ENCODE measurements at regions not wholly inside any gene's neighbourhood (a gene's known extent, or its start where the extent isn't known, plus 50 kb on each side); places are given as distances from the start of the nearest gene placed in this dataset.

GRCh38 chr7:41463770-41464470, 239.0 kb downstream of the INHBA start:
- H3K4me1 Mint-ChIP-seq = no peaks in the 10 kb centered on the region
- CTCF ChIA-PET = no interaction called here
- DNase-seq = no peak
- H3K9me3 Mint-ChIP-seq = peaks cover 7% of the 10 kb centered on the region
- H3K4me3 Mint-ChIP-seq = no peak overlapping the region
- H3K27me3 Mint-ChIP-seq = no peaks in the 10 kb centered on the region
- H3K36me3 Mint-ChIP-seq (ENCODE audit: low read depth) = no peaks in the 10 kb centered on the region
- no peak overlapping the region for H3K27ac Mint-ChIP-seq
- POLR2A ChIA-PET = no interaction called here

GRCh38 chr7:41459623-41460261, 243.1 kb downstream of the INHBA start:
- no peaks in the 10 kb centered on the region for H3K36me3 Mint-ChIP-seq (ENCODE audit: low read depth)
- peaks cover 3% of the 10 kb centered on the region for H3K9me3 Mint-ChIP-seq
- POLR2A ChIA-PET = no interaction called here
- no peak for DNase-seq
- CTCF ChIA-PET = no interaction called here
- no peak overlapping the region for H3K4me3 Mint-ChIP-seq
- no peaks in the 10 kb centered on the region for H3K4me1 Mint-ChIP-seq
- H3K27ac Mint-ChIP-seq = no peak overlapping the region
- H3K27me3 Mint-ChIP-seq = no peaks in the 10 kb centered on the region

GRCh38 chr7:41459183-41459582, 243.7 kb downstream of the INHBA start:
- H3K4me1 Mint-ChIP-seq = no peaks in the 10 kb centered on the region
- ChIA-PET POLR2A (no interaction called here), CTCF (no interaction called here)
- no peak overlapping the region for H3K4me3 Mint-ChIP-seq
- DNase-seq = no peak
- H3K9me3 Mint-ChIP-seq = peaks cover 3% of the 10 kb centered on the region
- no peak overlapping the region for H3K27ac Mint-ChIP-seq
- H3K27me3 Mint-ChIP-seq = no peaks in the 10 kb centered on the region
- no peaks in the 10 kb centered on the region for H3K36me3 Mint-ChIP-seq (ENCODE audit: low read depth)

- H3K36me3 Mint-ChIP-seq (ENCODE audit: low read depth) = no peaks in the 10 kb centered on the region
- no peak overlapping the region for H3K4me3 Mint-ChIP-seq
- H3K27me3 Mint-ChIP-seq = no peaks in the 10 kb centered on the region
- CTCF ChIA-PET = no interaction called here
- POLR2A ChIA-PET = no interaction called here
- peaks cover 4% of the 10 kb centered on the region for H3K9me3 Mint-ChIP-seq
- H3K4me1 Mint-ChIP-seq = no peaks in the 10 kb centered on the region
- H3K27ac Mint-ChIP-seq = no peak overlapping the region
- no peak for DNase-seq
Measured at GRCh38 chr7:41457832-41458437, 245.0 kb downstream of the INHBA start.

GRCh38 chr7:41451826-41452225, 251.1 kb downstream of the INHBA start:
- POLR2A ChIA-PET = no interaction called here
- H3K36me3 Mint-ChIP-seq (ENCODE audit: low read depth) = no peaks in the 10 kb centered on the region
- no peaks in the 10 kb centered on the region for H3K27me3 Mint-ChIP-seq
- peaks cover 10% of the 10 kb centered on the region for H3K9me3 Mint-ChIP-seq
- no peak overlapping the region for H3K27ac Mint-ChIP-seq
- H3K4me1 Mint-ChIP-seq = no peaks in the 10 kb centered on the region
- CTCF ChIA-PET = no interaction called here
- no peak overlapping the region for H3K4me3 Mint-ChIP-seq
- DNase-seq = no peak

GRCh38 chr7:41449694-41450093, 253.2 kb downstream of the INHBA start:
- Mint-ChIP-seq H3K36me3 (ENCODE audit: low read depth) (no peaks in the 10 kb centered on the region), H3K4me3 (no peak overlapping the region), H3K9me3 (peaks cover 10% of the 10 kb centered on the region), H3K27ac (no peak overlapping the region), H3K4me1 (no peaks in the 10 kb centered on the region), H3K27me3 (no peaks in the 10 kb centered on the region)
- ChIA-PET CTCF (no interaction called here), POLR2A (no interaction called here)
- DNase-seq = no peak

- H3K27ac Mint-ChIP-seq = no peak overlapping the region
- peaks cover 10% of the 10 kb centered on the region for H3K9me3 Mint-ChIP-seq
- H3K27me3 Mint-ChIP-seq = no peaks in the 10 kb centered on the region
- DNase-seq = no peak
- POLR2A ChIA-PET = no interaction called here
- no peak overlapping the region for H3K4me3 Mint-ChIP-seq
- no peaks in the 10 kb centered on the region for H3K36me3 Mint-ChIP-seq (ENCODE audit: low read depth)
- H3K4me1 Mint-ChIP-seq = no peaks in the 10 kb centered on the region
- CTCF ChIA-PET = no interaction called here
Measured at GRCh38 chr7:41449286-41449685, 253.6 kb downstream of the INHBA start.

- DNase-seq = no peak
- ChIA-PET CTCF (no interaction called here), POLR2A (no interaction called here)
- H3K36me3 Mint-ChIP-seq (ENCODE audit: low read depth) = no peaks in the 10 kb centered on the region
- no peaks in the 10 kb centered on the region for H3K4me1 Mint-ChIP-seq
- H3K4me3 Mint-ChIP-seq = no peak overlapping the region
- no peaks in the 10 kb centered on the region for H3K27me3 Mint-ChIP-seq
- H3K27ac Mint-ChIP-seq = no peak overlapping the region
- peaks cover 9% of the 10 kb centered on the region for H3K9me3 Mint-ChIP-seq
Measured at GRCh38 chr7:41448104-41448503, 254.8 kb downstream of the INHBA start.

- Mint-ChIP-seq H3K27me3 (no peaks in the 10 kb centered on the region), H3K9me3 (peaks cover 9% of the 10 kb centered on the region), H3K4me1 (no peaks in the 10 kb centered on the region), H3K4me3 (no peak overlapping the region), H3K36me3 (ENCODE audit: low read depth) (no peaks in the 10 kb centered on the region), H3K27ac (no peak overlapping the region)
- DNase-seq = no peak
- CTCF ChIA-PET = no interaction called here
- POLR2A ChIA-PET = no interaction called here
Measured at GRCh38 chr7:41447450-41448042, 255.3 kb downstream of the INHBA start.

- H3K27ac Mint-ChIP-seq = no peak overlapping the region
- CTCF ChIA-PET = no interaction called here
- H3K9me3 Mint-ChIP-seq = peaks cover 9% of the 10 kb centered on the region
- no peaks in the 10 kb centered on the region for H3K27me3 Mint-ChIP-seq
- no peak for DNase-seq
- no peaks in the 10 kb centered on the region for H3K36me3 Mint-ChIP-seq (ENCODE audit: low read depth)
- no peak overlapping the region for H3K4me3 Mint-ChIP-seq
- POLR2A ChIA-PET = no interaction called here
- H3K4me1 Mint-ChIP-seq = no peaks in the 10 kb centered on the region
Measured at GRCh38 chr7:41446606-41447449, 256.1 kb downstream of the INHBA start.

GRCh38 chr7:41445946-41446345, 256.9 kb downstream of the INHBA start:
- no peak overlapping the region for H3K27ac Mint-ChIP-seq
- CTCF ChIA-PET = no interaction called here
- no peaks in the 10 kb centered on the region for H3K4me1 Mint-ChIP-seq
- POLR2A ChIA-PET = no interaction called here
- H3K27me3 Mint-ChIP-seq = no peaks in the 10 kb centered on the region
- DNase-seq = no peak
- H3K4me3 Mint-ChIP-seq = no peak overlapping the region
- no peaks in the 10 kb centered on the region for H3K36me3 Mint-ChIP-seq (ENCODE audit: low read depth)
- peaks cover 8% of the 10 kb centered on the region for H3K9me3 Mint-ChIP-seq

GRCh38 chr7:41445432-41445831, 257.5 kb downstream of the INHBA start:
- no peak overlapping the region for H3K4me3 Mint-ChIP-seq
- ChIA-PET CTCF (no interaction called here), POLR2A (no interaction called here)
- no peaks in the 10 kb centered on the region for H3K4me1 Mint-ChIP-seq
- DNase-seq = no peak
- no peaks in the 10 kb centered on the region for H3K36me3 Mint-ChIP-seq (ENCODE audit: low read depth)
- H3K27ac Mint-ChIP-seq = no peak overlapping the region
- peaks cover 6% of the 10 kb centered on the region for H3K9me3 Mint-ChIP-seq
- no peaks in the 10 kb centered on the region for H3K27me3 Mint-ChIP-seq

GRCh38 chr7:41439515-41439879, 263.4 kb downstream of the INHBA start:
- no peak overlapping the region for H3K27ac Mint-ChIP-seq
- no peak for DNase-seq
- peaks cover 14% of the 10 kb centered on the region for H3K9me3 Mint-ChIP-seq
- POLR2A ChIA-PET = no interaction called here
- H3K36me3 Mint-ChIP-seq (ENCODE audit: low read depth) = no peaks in the 10 kb centered on the region
- CTCF ChIA-PET = no interaction called here
- no peaks in the 10 kb centered on the region for H3K27me3 Mint-ChIP-seq
- H3K4me3 Mint-ChIP-seq = no peak overlapping the region
- no peaks in the 10 kb centered on the region for H3K4me1 Mint-ChIP-seq
